HG02763 (cell line): ENCODE measurements at regions not wholly inside any gene's neighbourhood (a gene's known extent, or its start where the extent isn't known, plus 50 kb on each side); places are given as distances from the start of the nearest gene placed in this dataset.
A peak's percentile ranks its signal among the peaks of the same experiment; 100 is the strongest.
"Not testable (repeated sequence)": the region's sequence is repeated elsewhere in the genome, so short reads cannot be mapped to it uniquely, and the experiment has no call there.

Source experiments
- ATAC-seq: cut with Tn5 transposase; IDR thresholded peaks from one replicate; pipeline ENCODE4 v1.9.1; 2021; ENCODE audit warnings: mild to moderate bottlenecking, moderate library complexity; ENCODE audit not compliant: unreplicated experiment

- ATAC-seq, result no peak
Measured at GRCh38 chr10:4254101-4254994, 469.3 kb upstream of the KLF6 start.

- ATAC-seq, result no peak
Measured at GRCh38 chr10:4252701-4253100, 467.7 kb upstream of the KLF6 start.

DNA sequence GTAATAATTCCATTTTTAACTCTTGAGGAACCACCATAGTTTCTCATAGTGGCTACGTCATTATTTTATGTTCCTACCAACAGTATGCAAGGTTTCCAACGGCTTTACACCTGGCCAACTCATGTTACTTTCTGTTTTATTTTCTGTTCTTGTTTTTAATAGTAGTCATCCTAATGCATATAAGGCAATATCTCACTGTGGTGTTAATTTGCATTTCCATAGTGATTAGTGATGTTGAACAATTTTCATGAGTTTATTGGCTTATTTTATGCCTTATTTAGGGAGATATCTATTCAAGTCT, 465.5 kb upstream of the KLF6 start:
- peak; percentile 80 for ATAC-seq

- ATAC-seq, result no peak
Measured at GRCh38 chr10:4249841-4250586, 465.0 kb upstream of the KLF6 start.

- no peak for ATAC-seq
Measured at GRCh38 chr10:4247379-4247778, 462.4 kb upstream of the KLF6 start.

DNA sequence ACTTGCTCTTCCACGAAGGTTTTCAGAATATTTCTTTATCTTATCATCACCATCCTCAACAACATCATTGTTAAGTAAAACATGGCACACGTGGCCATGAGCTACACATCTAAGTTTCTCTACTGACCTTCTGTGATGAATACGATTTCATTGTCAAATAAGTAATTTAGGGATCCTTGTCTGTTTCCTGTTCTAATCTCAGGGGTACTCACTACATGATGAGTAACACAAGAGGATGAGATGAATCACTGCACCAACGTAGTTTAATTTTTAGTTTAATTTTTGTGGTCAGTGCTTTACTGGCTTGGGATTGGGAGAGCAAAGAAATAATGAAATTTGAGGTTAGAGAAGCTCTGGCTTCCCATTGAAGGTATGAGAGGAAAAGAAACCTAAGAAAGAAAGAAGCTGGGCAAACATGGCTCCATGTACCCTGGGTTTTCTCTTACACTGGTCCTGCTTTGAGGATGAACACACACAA, 461.9 kb upstream of the KLF6 start:
- ATAC-seq, result no peak

- no peak for ATAC-seq
Measured at GRCh38 chr10:4243651-4244050, 458.6 kb upstream of the KLF6 start.

DNA sequence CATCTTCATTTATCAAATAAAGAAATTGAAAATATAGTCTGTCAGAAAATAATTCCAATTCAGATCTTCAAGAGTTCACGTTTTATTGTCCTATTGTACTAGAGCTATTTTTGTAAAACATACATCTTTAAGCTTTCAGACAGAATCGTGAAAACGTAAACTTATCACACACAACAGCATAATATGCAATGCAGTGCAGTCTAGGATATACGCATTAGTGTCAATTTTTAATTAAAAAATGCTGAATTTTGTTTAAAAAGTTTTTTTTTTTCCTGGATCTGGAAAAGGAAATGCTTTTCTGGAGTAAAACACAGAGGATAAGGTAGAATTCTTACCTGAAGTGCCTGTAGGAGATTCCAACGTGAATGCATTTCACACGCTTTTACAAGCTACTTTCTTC, 458.2 kb upstream of the KLF6 start:
- no peak for ATAC-seq

DNA sequence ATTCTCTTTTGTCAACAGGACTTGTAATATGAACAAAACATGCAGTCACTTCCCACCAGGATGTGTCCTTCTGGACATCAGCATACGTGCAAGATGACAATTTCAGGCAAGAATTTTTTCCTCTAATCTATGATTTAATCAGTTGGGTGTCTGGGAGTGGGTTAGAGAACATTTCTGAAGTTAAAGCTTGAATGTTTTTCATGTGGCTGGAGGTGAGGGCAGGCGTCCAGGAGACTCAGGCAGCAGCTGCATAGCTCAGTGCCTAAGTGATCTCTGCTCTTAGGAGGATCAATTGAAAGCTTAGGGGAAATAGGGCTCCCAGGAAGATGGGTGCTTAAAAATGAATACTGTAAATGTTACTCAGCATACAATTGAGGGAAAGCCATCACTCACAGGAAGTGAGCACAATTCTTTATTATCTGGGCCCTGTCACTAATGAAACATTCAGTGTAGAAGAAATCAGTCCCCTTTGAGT, 457.6 kb upstream of the KLF6 start:
- no peak for ATAC-seq

GRCh38 chr10:4241724-4242345, 456.8 kb upstream of the KLF6 start:
- no peak for ATAC-seq

DNA sequence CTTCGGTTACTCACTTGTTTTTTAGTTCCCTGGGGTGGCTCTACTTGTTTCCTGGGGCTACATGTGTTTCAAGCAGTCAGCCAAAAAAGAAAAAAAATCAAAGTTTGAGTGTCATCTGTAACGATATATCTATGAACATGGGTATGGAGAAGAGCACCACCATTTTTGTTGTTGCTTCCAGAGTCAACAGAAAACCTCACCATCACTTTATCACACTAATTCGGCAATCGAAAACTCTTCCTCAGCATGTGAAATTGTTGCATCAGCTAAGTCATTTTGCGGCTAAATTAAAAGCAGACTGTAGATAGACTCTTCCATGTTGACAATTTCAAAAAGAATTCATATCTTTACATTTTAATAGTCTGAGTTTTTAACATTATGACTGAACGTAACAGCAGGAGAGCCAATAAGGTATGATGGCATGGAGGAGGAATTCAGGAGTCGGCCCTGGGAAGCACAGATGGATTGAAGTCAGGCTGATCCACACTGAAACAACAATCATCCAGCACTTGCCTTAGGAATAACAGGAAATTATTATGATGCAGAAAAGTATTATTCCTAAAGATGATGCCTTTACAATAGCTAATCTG, 455.7 kb upstream of the KLF6 start:
- ATAC-seq, result no peak

- ATAC-seq, result no peak
Measured at GRCh38 chr10:4239186-4239585, 454.2 kb upstream of the KLF6 start.

DNA sequence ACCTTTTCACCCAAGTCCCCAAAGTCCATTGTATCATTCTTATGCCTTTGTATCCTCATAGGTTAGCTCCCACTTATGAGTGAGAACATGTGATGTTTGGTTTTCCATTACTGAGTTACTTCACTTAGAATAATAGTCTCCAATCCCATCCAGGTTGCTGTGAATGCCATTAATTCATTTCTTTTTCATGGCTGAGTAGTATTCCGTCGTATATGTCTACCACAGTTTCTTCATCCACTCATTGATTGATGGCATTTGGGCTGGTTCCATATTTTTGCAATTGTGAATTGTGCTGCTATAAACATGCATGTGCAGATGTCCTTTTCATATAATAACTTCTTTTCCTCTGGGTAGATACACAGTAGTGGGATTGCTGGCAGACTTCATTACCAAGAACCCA, 451.9 kb upstream of the KLF6 start:
- not testable (repeated sequence) for ATAC-seq

DNA sequence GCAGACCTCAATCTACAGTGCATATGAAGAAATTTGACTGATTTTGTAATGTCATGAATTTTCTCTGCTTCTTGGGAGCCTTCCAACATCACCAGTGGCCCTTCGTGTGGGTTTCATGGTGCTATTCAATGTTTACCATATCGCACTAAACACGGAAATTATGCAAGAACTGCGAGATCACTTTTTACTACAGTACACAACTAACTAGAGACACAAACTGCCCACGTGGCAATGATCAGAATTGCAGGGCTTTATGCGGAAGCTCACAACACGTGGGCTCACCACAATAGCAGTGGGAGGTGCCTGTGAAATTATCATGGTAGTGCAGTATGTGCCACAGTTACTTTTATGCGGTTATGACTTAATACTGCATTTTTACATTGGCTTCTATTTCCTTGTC, 449.7 kb upstream of the KLF6 start:
- no peak for ATAC-seq

- ATAC-seq, result no peak
Measured at GRCh38 chr10:4231439-4231838, 446.4 kb upstream of the KLF6 start.

- no peak for ATAC-seq
Measured at GRCh38 chr10:4230036-4230435, 445.0 kb upstream of the KLF6 start.

DNA sequence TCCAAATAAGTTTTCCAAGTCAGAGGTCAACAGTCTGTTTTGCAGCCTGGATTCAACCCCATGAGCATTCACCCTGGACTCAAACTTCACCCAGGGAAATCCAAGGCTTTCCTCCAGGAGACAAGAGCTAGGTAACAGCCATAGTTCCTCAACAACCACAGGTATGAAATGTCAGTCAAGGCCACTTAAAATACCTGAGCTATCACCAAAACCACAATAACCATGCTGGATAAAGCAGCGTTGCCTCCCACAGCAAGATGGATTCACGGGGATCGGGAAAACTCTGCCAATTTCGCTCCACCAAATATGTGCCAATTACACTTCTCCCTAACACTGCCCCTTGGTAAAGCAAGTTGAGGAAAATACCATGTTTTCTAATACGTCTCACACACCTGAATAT, 444.1 kb upstream of the KLF6 start:
- ATAC-seq, result no peak

DNA sequence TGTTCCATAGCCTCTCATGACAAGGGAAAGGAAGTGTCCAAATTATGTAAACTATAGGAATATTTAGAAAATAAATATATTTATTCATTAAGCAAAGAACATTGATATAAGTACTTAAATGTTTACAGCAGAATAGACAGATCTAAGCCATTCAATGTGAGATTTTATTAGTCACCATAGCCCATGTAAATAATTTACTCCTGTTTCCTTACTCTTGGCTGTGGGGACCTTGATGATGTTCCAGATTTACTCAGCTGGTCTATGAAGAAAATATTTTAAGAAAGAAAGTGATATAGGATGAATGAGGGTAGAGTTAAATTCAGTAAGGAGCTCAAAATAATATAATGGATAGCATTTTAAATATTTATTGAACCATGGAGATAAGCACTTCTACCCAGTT, 442.6 kb upstream of the KLF6 start:
- ATAC-seq, result no peak

GRCh38 chr10:4226941-4227540, 442.0 kb upstream of the KLF6 start:
- ATAC-seq, result no peak

- no peak for ATAC-seq
Measured at GRCh38 chr10:4224178-4224577, 439.2 kb upstream of the KLF6 start.

- ATAC-seq, result not testable (repeated sequence)
Measured at GRCh38 chr10:4221310-4221709, 436.3 kb upstream of the KLF6 start.
